Suppressor macrophage treated with lipopolysaccharide for 1 hour (primary cell): ENCODE measurements at regions not wholly inside any gene's neighbourhood (a gene's known extent, or its start where the extent isn't known, plus 50 kb on each side); places are given as distances from the start of the nearest gene placed in this dataset.

Experiments
- DNase-seq, 3 donors: peaks; one replicate each; pipeline ENCODE4 v3.0.0-alpha.2; 2020 to 2022

DNA sequence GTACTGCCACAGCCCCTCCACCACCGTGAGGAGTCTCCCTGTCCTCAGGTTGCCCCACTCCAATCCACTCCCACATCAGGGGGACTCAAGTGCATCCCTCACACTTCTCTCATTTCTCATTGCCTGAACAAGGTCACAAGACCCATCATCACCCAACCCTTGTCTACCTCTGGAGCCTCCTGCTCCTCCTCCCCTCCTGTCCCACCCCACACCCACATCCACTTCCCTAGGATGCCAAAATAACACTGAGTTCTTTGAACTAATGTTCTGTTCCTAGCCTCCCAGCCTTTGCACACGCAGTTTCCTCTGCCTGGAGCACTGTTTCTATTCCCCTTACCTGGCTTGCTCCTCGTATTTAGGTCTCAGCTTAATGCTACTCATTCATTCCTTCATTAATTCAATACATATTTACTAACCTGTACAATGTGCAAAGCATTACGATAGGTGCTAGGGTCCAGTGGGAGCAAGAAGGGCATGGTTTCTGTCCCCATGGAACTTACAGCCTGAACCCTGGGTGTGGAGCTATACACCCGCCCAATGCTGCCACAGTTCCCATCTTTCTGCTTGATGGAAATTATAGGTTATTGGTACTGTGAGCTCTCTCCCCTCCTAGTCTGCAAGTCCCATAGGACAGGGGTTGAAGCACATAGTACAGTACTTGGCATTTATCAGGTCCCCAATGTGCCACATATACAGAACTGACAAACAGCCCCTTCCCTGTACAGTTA lies 96.1 kb upstream of the GRIK3 start:
- DNase-seq: no peak

DNA sequence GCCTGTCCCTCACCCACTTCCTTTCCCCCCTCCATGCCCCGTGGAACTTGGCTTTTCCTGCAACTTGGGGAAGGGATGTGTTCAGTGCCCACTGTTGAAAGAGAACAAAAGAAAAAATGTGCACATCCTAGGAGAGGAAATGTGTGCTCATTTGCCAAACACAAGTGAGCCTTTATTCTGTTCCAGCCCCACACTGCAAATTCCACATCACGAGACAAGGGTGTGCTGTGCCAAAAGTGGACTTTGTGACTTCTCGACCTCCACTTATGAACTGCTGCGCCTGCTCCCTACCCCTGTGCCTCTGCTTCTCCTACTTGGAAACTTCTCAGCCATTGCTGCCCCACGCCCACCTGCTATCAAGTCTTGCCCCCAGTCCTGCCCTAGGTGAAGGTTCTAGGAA lies 97.0 kb upstream of the GRIK3 start:
- DNase-seq: no peak

DNA sequence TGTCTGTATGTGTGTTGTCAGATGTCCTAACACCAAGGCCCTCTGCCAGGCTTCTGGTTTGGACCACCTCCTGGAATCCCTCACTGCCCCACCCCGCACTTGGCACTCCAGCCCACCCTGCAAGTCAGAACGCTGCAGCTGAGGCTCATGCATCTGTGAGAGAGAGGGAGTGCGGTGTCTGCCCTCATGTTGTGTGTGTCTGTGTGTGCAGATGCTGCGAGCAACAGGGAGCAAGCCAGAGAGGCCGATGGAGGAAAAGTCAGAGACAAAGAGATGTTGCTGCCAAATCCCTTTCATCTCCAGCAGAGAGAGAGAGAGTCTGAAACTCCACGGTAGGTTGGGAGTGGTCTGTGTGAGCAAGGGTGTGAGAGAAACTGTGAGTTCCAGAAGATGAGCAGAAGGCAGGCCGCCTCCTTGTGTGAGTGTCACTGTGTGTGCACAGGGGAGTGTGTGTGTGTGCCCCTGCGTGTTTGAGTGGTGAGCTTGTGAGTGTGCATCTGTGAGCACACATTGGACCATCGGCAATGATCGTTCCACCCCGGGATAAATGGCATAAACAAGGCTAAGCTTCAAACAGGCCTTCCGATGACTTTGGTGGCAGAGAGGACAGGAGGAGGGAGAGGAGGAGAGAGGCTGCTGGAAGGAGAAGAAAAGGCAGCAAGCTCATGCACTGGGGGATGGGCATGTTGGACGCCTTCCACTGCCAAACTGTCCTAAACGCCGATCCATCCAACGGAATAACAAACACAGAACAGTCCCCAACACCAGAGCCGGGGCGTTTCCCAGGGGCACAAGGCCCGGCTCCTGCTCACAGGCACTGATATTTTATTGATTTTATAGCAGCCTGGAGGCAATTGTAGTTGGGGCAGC lies 99.2 kb upstream of the GRIK3 start:
- no peak for DNase-seq

- DNase-seq: no peak
Observed at GRCh38 chr1:37134599-37134998, 100.3 kb upstream of the GRIK3 start.

DNA sequence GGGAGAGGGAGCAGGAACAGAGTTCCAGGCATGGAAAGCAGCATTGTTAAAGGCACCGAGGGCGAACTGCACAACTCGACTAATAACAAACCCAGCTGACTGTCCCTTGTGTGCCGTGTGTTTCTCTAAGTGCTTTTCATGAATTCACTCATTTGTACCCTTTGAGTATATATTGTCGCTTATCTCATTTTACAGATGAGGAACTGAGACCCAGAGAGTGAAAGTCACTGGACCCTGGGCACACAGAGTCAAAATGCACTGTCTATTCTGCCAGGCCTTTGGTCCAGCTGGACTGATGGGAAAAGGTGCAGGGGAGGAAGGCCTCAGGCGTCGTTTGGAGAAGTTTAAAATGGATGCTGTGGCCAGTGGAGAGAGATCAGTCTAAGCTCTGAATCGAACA lies 100.7 kb upstream of the GRIK3 start:
- DNase-seq: no peak

GRCh38 chr1:37137014-37137413 lies 102.7 kb upstream of the GRIK3 start:
- no peak for DNase-seq

DNA sequence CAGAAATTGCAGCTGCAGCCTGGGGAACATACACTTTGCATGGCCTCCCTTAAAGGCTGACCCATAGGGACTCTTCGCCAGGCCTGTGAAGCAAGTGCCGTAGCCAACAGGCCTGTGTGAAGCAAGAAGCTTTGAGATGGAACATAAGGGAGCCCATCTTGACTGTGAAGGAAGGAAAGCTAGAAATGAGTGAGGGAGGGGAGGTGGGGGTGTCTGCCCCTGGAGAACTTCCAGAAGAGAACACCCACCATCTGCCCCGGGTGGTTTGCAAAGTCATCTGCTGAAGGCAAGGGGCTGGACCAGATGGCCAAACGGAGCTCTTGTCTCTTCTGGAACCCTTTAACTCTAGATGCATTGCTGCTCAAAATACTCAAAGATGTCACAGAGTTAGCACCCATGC lies 103.3 kb upstream of the GRIK3 start:
- DNase-seq: no peak

GRCh38 chr1:37143800-37144199 lies 109.5 kb upstream of the GRIK3 start:
- no peak for DNase-seq

GRCh38 chr1:37146071-37146470 lies 111.8 kb upstream of the GRIK3 start:
- no peak for DNase-seq

DNA sequence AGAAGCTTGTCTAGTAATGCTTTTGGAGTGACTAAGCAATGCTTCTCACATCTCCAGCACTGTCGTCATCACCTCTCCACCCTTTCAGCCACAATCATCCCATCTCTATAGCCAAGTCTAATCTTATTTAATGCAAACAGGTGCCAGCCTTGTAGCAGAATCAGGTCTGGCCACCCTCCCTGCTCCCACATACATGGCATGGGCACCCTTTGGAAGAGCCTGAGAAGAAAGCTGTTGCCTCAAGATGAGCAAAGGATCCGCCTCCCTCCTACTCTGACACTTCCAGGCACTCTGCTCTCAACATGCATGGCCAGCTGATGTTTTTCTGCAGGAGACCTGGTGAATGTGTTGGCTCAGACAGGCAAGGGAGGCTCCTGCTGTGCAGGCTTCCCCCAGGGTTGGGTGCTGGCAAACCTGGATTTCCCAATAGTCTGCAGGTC lies 113.1 kb upstream of the GRIK3 start:
- no peak for DNase-seq

- DNase-seq: no peak
Observed at GRCh38 chr1:37147906-37148305, 113.6 kb upstream of the GRIK3 start.

- no peak for DNase-seq
Observed at GRCh38 chr1:37148663-37149062, 114.3 kb upstream of the GRIK3 start.

DNA sequence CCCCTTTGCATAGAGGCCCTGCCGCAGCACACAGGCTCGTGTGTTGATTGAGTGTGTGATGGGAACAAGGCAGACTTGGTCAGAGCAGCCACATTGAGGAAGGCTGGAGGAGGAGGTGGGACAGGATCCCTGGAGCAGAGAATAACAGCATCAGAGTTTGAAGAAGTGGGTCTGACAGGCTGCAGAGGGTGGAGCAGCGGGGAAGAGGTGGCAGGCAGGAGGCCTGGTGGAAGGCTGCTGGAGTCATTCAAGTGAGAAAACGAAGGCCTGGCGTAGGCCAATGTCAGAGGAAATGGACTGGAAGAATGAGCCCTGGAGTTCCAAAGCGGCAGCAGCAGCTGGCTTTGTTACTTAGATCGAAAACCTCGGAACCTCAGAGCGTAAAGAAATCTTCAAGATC lies 115.0 kb upstream of the GRIK3 start:
- no peak for DNase-seq

- no peak for DNase-seq
Observed at GRCh38 chr1:37150986-37151385, 116.7 kb upstream of the GRIK3 start.

- DNase-seq: no peak
Observed at GRCh38 chr1:37151789-37152188, 117.5 kb upstream of the GRIK3 start.

DNA sequence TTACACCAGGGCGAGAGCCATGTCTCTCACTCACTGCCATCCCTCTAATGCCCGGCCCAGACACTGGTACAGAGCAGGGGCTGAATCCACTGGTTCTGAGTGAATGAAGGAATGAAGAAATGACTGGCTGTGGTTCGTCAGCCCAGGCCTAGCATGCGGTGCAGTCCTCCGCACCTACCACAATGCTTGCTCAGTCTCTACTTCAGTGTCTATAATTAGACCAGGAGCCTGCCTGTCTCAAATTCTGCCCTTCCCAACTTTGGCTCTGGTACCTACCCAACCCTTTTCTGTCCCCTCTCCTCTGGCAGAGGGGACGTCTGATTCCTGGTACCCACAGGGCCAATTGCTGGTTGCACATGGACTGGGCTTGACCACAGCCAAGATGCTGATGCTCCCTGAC lies 118.2 kb upstream of the GRIK3 start:
- no peak for DNase-seq

GRCh38 chr1:37153116-37154100 lies 119.1 kb upstream of the GRIK3 start:
- no peak for DNase-seq

DNA sequence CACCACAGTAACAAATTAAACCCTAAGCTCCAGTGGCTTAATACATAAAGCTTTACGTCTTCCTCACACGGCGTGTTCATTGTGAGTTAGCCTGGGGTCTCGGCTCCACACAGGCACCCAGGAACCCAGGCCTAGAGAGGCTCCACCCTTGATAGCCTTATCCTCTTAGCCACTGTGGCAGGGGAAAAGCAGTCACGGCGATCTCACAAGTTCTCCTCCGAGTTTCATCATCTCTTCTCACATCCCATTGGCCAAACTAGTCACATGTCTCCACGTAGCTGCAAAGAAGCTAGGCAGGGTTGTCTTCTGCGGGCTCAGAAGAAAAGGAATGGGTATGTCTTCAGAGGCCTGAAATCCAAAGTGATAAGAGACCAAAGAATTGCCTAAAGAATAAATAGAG lies 122.3 kb upstream of the GRIK3 start:
- DNase-seq: no peak

DNA sequence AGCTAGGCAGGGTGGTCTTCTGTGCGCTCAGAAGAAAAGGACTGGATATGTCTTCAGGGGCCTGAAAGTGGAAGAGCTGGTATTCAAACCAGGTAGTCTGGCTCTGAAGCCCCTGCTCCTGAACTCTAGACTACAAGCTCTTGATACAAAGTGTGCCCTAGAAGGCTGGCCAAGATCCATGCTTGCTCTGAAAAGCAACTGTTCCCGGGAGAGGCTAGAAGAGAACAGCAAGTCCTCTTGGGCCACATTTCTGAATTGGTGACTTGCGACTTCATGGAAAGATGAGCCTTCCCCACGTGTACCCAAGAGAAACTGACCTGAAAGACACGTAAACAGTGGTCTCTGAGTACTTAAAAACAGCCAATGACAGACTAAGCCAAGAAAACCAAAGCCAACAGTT lies 123.3 kb upstream of the GRIK3 start:
- DNase-seq: no peak

- DNase-seq: no peak
Observed at GRCh38 chr1:37158113-37158749, 123.9 kb upstream of the GRIK3 start.

DNA sequence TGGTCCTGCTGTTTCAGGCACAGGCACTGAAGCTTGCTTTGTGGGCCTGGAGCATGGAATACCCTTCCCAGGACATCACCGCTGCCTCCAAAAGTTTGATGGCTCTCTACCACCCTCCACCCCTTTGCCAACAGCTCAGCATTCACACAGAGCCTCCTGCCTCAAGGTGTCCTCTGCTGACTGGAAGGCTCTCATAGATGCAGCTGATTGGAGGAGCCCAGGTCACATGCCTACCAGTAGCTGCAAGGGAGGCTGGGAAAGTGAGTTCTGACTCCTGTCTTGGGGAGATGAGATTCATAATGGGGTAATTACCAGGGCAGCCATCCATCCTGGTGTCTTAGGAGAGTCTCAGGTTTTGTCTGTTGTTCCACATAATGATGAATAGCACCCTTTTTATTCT lies 124.8 kb upstream of the GRIK3 start:
- no peak for DNase-seq

- DNase-seq: no peak
Observed at GRCh38 chr1:37161171-37161570, 126.9 kb upstream of the GRIK3 start.

- no peak for DNase-seq
Observed at GRCh38 chr1:37162059-37162458, 127.7 kb upstream of the GRIK3 start.
